ENCODE measurements at regions not wholly inside any gene's neighbourhood (a gene's known extent, or its start where the extent isn't known, plus 50 kb on each side); places are given as distances from the start of the nearest gene placed in this dataset.

DNA sequence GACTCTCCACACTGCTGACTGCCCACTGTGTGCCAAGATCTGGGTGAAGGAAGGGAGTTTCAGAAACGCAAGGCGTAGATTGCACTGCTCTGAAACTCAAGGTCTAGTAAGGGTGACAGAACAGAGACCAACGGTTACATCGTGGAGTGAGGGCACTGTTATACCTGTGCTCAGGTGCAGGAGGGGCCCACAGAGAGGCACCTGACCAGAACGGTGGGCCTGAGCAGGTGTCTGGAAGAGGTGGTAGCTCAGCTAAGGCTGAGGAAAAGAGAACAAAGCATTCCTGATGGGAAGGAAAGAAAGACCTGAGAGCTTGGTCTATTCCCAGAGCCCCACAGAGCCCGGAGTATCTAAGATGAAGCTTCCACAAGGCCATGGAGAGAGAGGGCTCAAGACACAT is 267.2 kb downstream of the MED10 start:
- H3K4me2 ChIP-seq (ENCODE audit: extremely low read depth, insufficient read depth, low read length) = no peak overlapping the region
- H3K27ac ChIP-seq (ENCODE audit: insufficient read depth, low read length) = no peak overlapping the region
- H3K9ac ChIP-seq (ENCODE audit: insufficient read depth, low read length) = no peak overlapping the region
- H3K4me3 ChIP-seq (replicated peaks in 1 of 4; ENCODE audit: control extremely low read depth in 1 of 4, insufficient read depth in 1 of 4, low read depth in 3 of 4, low read length in 4 of 4) = no peak overlapping the region
- no peak overlapping the region for H2AFZ ChIP-seq (ENCODE audit: low read length)
- no peak for DNase-seq (ENCODE audit: low read depth in 2 of 2)
- H3K27me3 ChIP-seq (ENCODE audit: control insufficient read depth, insufficient read depth, low read length) = no peaks in the 10 kb centered on the region
- no peak for TF ChIP-seq EZH2 (IDR thresholded peaks at IDR 0.05; ENCODE audit: low read length, missing control alignments)
- no peak for TF ChIP-seq CTCF (conservative IDR thresholded peaks at IDR 0.05 in 1 of 2, IDR thresholded peaks at IDR 0.05 in 1 of 2; ENCODE audit: low read depth in 1 of 2, low read length in 2 of 2)
- H3K4me1 ChIP-seq (ENCODE audit: control insufficient read depth, extremely low read depth, insufficient read depth, low read length) = no peaks in the 10 kb centered on the region
- H3K9me3 ChIP-seq (ENCODE audit: control insufficient read depth, insufficient read depth, low read depth, low read length) = no peaks in the 10 kb centered on the region
- H4K20me1 ChIP-seq (ENCODE audit: control insufficient read depth, extremely low read depth, insufficient read depth, low read length) = no peaks in the 10 kb centered on the region
- H3K79me2 ChIP-seq (ENCODE audit: control insufficient read depth, insufficient read depth, low read length) = no peaks in the 10 kb centered on the region
- H3K36me3 ChIP-seq (ENCODE audit: control insufficient read depth, insufficient read depth, low read length) = no peaks in the 10 kb centered on the region

- H3K36me3 ChIP-seq (ENCODE audit: control insufficient read depth, insufficient read depth, low read length) = no peaks in the 10 kb centered on the region
- H3K27ac ChIP-seq (ENCODE audit: insufficient read depth, low read length) = no peak overlapping the region
- no peak for DNase-seq (ENCODE audit: low read depth in 2 of 2)
- H3K9me3 ChIP-seq (ENCODE audit: control insufficient read depth, insufficient read depth, low read depth, low read length) = no peaks in the 10 kb centered on the region
- H3K4me3 ChIP-seq (replicated peaks in 1 of 4; ENCODE audit: control extremely low read depth in 1 of 4, insufficient read depth in 1 of 4, low read depth in 3 of 4, low read length in 4 of 4) = no peak overlapping the region
- no peak overlapping the region for H2AFZ ChIP-seq (ENCODE audit: low read length)
- no peaks in the 10 kb centered on the region for H3K4me1 ChIP-seq (ENCODE audit: control insufficient read depth, extremely low read depth, insufficient read depth, low read length)
- H4K20me1 ChIP-seq (ENCODE audit: control insufficient read depth, extremely low read depth, insufficient read depth, low read length) = no peaks in the 10 kb centered on the region
- no peaks in the 10 kb centered on the region for H3K79me2 ChIP-seq (ENCODE audit: control insufficient read depth, insufficient read depth, low read length)
- no peak overlapping the region for H3K9ac ChIP-seq (ENCODE audit: insufficient read depth, low read length)
- H3K27me3 ChIP-seq (ENCODE audit: control insufficient read depth, insufficient read depth, low read length) = no peaks in the 10 kb centered on the region
- TF ChIP-seq CTCF (conservative IDR thresholded peaks at IDR 0.05 in 1 of 2, IDR thresholded peaks at IDR 0.05 in 1 of 2; ENCODE audit: low read depth in 1 of 2, low read length in 2 of 2) = no peak
- TF ChIP-seq EZH2 (IDR thresholded peaks at IDR 0.05; ENCODE audit: low read length, missing control alignments) = no peak
- no peak overlapping the region for H3K4me2 ChIP-seq (ENCODE audit: extremely low read depth, insufficient read depth, low read length)
Measured at GRCh38 chr5:6110441-6111005, 267.8 kb downstream of the MED10 start.

DNA sequence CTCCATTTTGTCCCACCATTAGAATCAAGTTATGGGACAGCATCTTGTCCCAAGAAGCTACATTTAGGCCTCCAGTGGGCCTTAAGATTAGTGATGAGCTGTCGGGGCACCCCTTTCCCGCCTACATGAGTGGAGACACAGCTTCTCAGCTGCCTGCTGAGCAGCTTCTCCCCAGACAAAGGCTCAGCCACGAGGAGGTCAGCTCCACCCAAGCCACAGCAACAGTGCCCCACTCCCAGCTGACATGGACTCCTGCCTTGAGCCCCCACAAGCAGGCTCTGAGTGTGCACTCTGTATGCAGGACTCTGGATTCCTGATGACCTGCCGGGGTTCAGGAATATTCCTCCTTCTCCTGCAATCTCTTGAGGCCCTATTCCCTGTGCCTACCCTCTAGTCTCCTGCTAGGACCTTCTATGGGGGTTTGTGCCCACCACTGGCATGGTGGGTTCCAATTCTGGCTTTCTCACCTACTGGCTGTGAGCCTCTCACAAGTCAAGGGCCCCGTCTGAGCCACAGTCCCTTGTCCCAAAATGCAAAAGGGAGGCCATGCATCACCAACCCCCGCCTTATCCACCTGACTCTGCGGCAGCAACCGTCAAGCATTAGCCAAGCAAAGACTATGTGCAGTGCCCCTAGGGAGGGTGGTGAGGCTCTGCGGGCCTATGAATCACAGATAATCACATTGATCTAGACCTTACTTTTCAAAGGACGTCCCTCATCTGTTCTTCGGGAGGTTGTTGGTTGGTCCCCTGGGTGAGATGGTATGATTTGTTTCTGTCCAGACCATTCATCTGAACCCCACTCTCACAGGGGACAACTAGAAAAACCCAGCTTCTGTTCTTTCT is 269.1 kb downstream of the MED10 start:
- TF ChIP-seq CTCF (conservative IDR thresholded peaks at IDR 0.05 in 1 of 2, IDR thresholded peaks at IDR 0.05 in 1 of 2; ENCODE audit: low read depth in 1 of 2, low read length in 2 of 2) (no peak), EZH2 (IDR thresholded peaks at IDR 0.05; ENCODE audit: low read length, missing control alignments) (no peak)
- no peak overlapping the region for H2AFZ ChIP-seq (ENCODE audit: low read length)
- no peak for DNase-seq (ENCODE audit: low read depth in 2 of 2)
- H3K36me3 ChIP-seq (ENCODE audit: control insufficient read depth, insufficient read depth, low read length) = no peaks in the 10 kb centered on the region
- H3K9ac ChIP-seq (ENCODE audit: insufficient read depth, low read length) = no peak overlapping the region
- no peak overlapping the region for H3K4me3 ChIP-seq (replicated peaks in 1 of 4; ENCODE audit: control extremely low read depth in 1 of 4, insufficient read depth in 1 of 4, low read depth in 3 of 4, low read length in 4 of 4)
- H4K20me1 ChIP-seq (ENCODE audit: control insufficient read depth, extremely low read depth, insufficient read depth, low read length) = no peaks in the 10 kb centered on the region
- H3K4me2 ChIP-seq (ENCODE audit: extremely low read depth, insufficient read depth, low read length) = no peak overlapping the region
- H3K79me2 ChIP-seq (ENCODE audit: control insufficient read depth, insufficient read depth, low read length) = no peaks in the 10 kb centered on the region
- no peaks in the 10 kb centered on the region for H3K27me3 ChIP-seq (ENCODE audit: control insufficient read depth, insufficient read depth, low read length)
- H3K4me1 ChIP-seq (ENCODE audit: control insufficient read depth, extremely low read depth, insufficient read depth, low read length) = no peaks in the 10 kb centered on the region
- no peak overlapping the region for H3K27ac ChIP-seq (ENCODE audit: insufficient read depth, low read length)
- no peaks in the 10 kb centered on the region for H3K9me3 ChIP-seq (ENCODE audit: control insufficient read depth, insufficient read depth, low read depth, low read length)

All from fibroblast of lung (primary cell).